A549 (cell line): ENCODE measurements at regions not wholly inside any gene's neighbourhood (a gene's known extent, or its start where the extent isn't known, plus 50 kb on each side); places are given as distances from the start of the nearest gene placed in this dataset.

Source experiments
- BHLHE40 ChIP-seq: IDR thresholded peaks from 2 replicates; pipeline ENCODE4 v1.6.1; 2012; ENCODE audit warnings: low read depth, low read length, inconsistent platforms
- CHD4 ChIP-seq: fragments of 200-600 bp; sonication (generic); IDR thresholded peaks from 2 replicates; pipeline ENCODE4 v1.6.1; 2016; ENCODE audit warnings: antibody characterized with exemption, mild to moderate bottlenecking, borderline replicate concordance
- CTCF ChIP-seq: fragments of >200 bp; sonication (Bioruptor Twin); formaldehyde crosslinking; IDR thresholded peaks from 3 replicates; pipeline ENCODE4 v1.5.1; 2016
- EP300 ChIP-seq, 2 experiments: fragments of >200 bp; sonication (Bioruptor Twin); formaldehyde crosslinking; IDR thresholded peaks; 2 replicates in 1 of 2; 3 replicates in 1 of 2; pipeline ENCODE4 v1.6.1; 2016 to 2017
- GATA3 ChIP-seq: IDR thresholded peaks from 2 replicates; pipeline ENCODE4 v1.6.1; 2012; ENCODE audit warnings: borderline replicate concordance
- MAX ChIP-seq: IDR thresholded peaks from 2 replicates; pipeline ENCODE4 v1.6.1; 2012
- POLR2A ChIP-seq: IDR thresholded peaks from 2 replicates; pipeline ENCODE4 v1.6.1; 2012; ENCODE audit warnings: mild to moderate bottlenecking, low read length
- REST ChIP-seq: fragments of 200-600 bp; sonication (generic); IDR thresholded peaks from 2 replicates; pipeline ENCODE4 v1.6.1; 2016; ENCODE audit warnings: antibody characterized with exemption, mild to moderate bottlenecking, moderate library complexity
- ZFP36 ChIP-seq: fragments of 450-650 bp; IDR thresholded peaks from 2 replicates; pipeline ENCODE4 v1.6.1; 2014; ENCODE audit warnings: borderline replicate concordance; ENCODE audit not compliant: partially characterized antibody

- TF ChIP-seq CTCF (no peak), REST (no peak), POLR2A (no peak), CHD4 (no peak), GATA3 (no peak), EP300 (IDR thresholded peaks at IDR 0.05) (no peak), BHLHE40 (no peak), MAX (no peak), ZFP36 (no peak)
Observed at GRCh38 chr6:78523622-78524021, 343.7 kb upstream of the IRAK1BP1 start.
